ENCODE measurements at regions not wholly inside any gene's neighbourhood (a gene's known extent, or its start where the extent isn't known, plus 50 kb on each side); places are given as distances from the start of the nearest gene placed in this dataset.

- TF ChIP-seq MYPOP (CRISPR knock-in tag; IDR thresholded peaks at IDR 0.05) (no peak), NRL (CRISPR knock-in tag; IDR thresholded peaks at IDR 0.05; ENCODE audit: borderline replicate concordance) (no peak), ZNF224 (CRISPR knock-in tag; IDR thresholded peaks at IDR 0.05) (no peak), JUNB (CRISPR knock-in tag; IDR thresholded peaks at IDR 0.05; ENCODE audit: borderline replicate concordance) (no peak), BCL6 (CRISPR knock-in tag; IDR thresholded peaks at IDR 0.05) (no peak), ZNF446 (CRISPR knock-in tag; IDR thresholded peaks at IDR 0.05) (no peak), TCF7L2 (IDR thresholded peaks at IDR 0.05; ENCODE audit: low read depth, low read length) (no peak), TBP (CRISPR knock-in tag; IDR thresholded peaks at IDR 0.05) (no peak), ZNF589 (CRISPR knock-in tag; conservative IDR thresholded peaks at IDR 0.05) (no peak), REST (IDR thresholded peaks at IDR 0.05; ENCODE audit: borderline replicate concordance in 1 of 2, low read depth in 1 of 2, low read length in 2 of 2) (no peak), ZNF337 (CRISPR knock-in tag; IDR thresholded peaks at IDR 0.05; ENCODE audit: borderline replicate concordance, low read depth) (no peak), ZNF513 (CRISPR knock-in tag; conservative IDR thresholded peaks at IDR 0.05) (no peak), ZNF275 (CRISPR knock-in tag; IDR thresholded peaks at IDR 0.05; ENCODE audit: borderline replicate concordance) (no peak), PAWR (CRISPR knock-in tag; IDR thresholded peaks at IDR 0.05; ENCODE audit: borderline replicate concordance) (no peak), DRAP1 (CRISPR knock-in tag; IDR thresholded peaks at IDR 0.05) (no peak)
Measured at GRCh38 chr10:20427821-20428220, 469.3 kb downstream of the NEBL start (continued).

All from HepG2 (cell line).